Neural progenitor cell (in vitro differentiated cells): ENCODE measurements at regions not wholly inside any gene's neighbourhood (a gene's known extent, or its start where the extent isn't known, plus 50 kb on each side); places are given as distances from the start of the nearest gene placed in this dataset.

Source experiments
- DNase-seq: peaks from one replicate; pipeline ENCODE4 v3.0.0-alpha.2; 2016; ENCODE audit warnings: low spot score
- H2AFZ ChIP-seq: fragments of 200-600 bp; sonication (generic); replicated peaks from 2 replicates; pipeline ENCODE4 v1.6.1; 2016; ENCODE audit warnings: antibody characterized with exemption
- H3F3A ChIP-seq: fragments of 200-600 bp; sonication (generic); 2 replicates; pipeline ENCODE4 v1.6.1; 2016; ENCODE audit warnings: antibody characterized with exemption, low read depth
- H3K27ac ChIP-seq: fragments of 200-600 bp; sonication (generic); 2 replicates; pipeline ENCODE4 v1.5.1; 2016; ENCODE audit warnings: mild to moderate bottlenecking
- H3K27me3 ChIP-seq: fragments of 200-600 bp; sonication (generic); 2 replicates; pipeline ENCODE4 v1.6.1; 2016; ENCODE audit warnings: mild to moderate bottlenecking, moderate library complexity
- H3K36me3 ChIP-seq: fragments of 200-600 bp; sonication (generic); 2 replicates; pipeline ENCODE4 v1.5.1; 2016
- H3K4me1 ChIP-seq: fragments of 200-600 bp; sonication (generic); 2 replicates; pipeline ENCODE4 v1.6.1; 2016; ENCODE audit warnings: mixed run types
- H3K4me2 ChIP-seq: fragments of 200-600 bp; sonication (generic); 2 replicates; pipeline ENCODE4 v1.6.1; 2016
- H3K4me3 ChIP-seq: fragments of 200-600 bp; sonication (generic); 2 replicates; pipeline ENCODE4 v1.5.1; 2016
- H3K79me2 ChIP-seq: fragments of 200-600 bp; sonication (generic); 2 replicates; pipeline ENCODE4 v1.6.1; 2016; ENCODE audit warnings: low read depth
- H3K9ac ChIP-seq: fragments of 200-600 bp; sonication (generic); 2 replicates; pipeline ENCODE4 v1.6.1; 2016
- H3K9me3 ChIP-seq: fragments of 200-600 bp; sonication (generic); 2 replicates; pipeline ENCODE4 v1.5.1; 2016; ENCODE audit warnings: low read depth
- H4K20me1 ChIP-seq: fragments of 200-600 bp; sonication (generic); 2 replicates; pipeline ENCODE4 v1.6.1; 2016; ENCODE audit warnings: low read depth
- H3K27ac Mint-ChIP-seq: 3 replicates; pipeline ENCODE4 v1.8.0; 2021; ENCODE audit warnings: mixed read lengths
- H3K27me3 Mint-ChIP-seq: 2 replicates; pipeline ENCODE4 v1.8.0; 2022; ENCODE audit warnings: low read depth, mild to moderate bottlenecking, inconsistent platforms, moderate library complexity, mixed read lengths; ENCODE audit not compliant: insufficient read depth
- H3K36me3 Mint-ChIP-seq: 3 replicates; pipeline ENCODE4 v1.8.0; 2021; ENCODE audit warnings: mixed read lengths
- H3K4me1 Mint-ChIP-seq: 3 replicates; pipeline ENCODE4 v1.8.0; 2021; ENCODE audit warnings: mixed read lengths
- H3K4me3 Mint-ChIP-seq: 3 replicates; pipeline ENCODE4 v1.8.0; 2021; ENCODE audit warnings: mild to moderate bottlenecking, moderate library complexity, mixed read lengths
- H3K9me3 Mint-ChIP-seq: 3 replicates; pipeline ENCODE4 v1.8.0; 2020; ENCODE audit warnings: mixed read lengths
- EZH2 ChIP-seq: fragments of 200-600 bp; sonication (generic); IDR thresholded peaks from 2 replicates; pipeline ENCODE4 v1.6.1; 2017; ENCODE audit warnings: antibody characterized with exemption, mild to moderate bottlenecking, moderate library complexity
- EZH2phosphoT487 ChIP-seq: fragments of 200-600 bp; sonication (generic); IDR thresholded peaks from 2 replicates; pipeline ENCODE4 v1.6.1; 2017; ENCODE audit warnings: antibody characterized with exemption
- TF ChIP-seq, protein P1 (sequence below): fragments of 200-600 bp; sonication (generic); IDR thresholded peaks from 2 replicates; pipeline ENCODE4 v1.5.1; 2017; ENCODE audit warnings: antibody characterized with exemption, mild to moderate bottlenecking

- H3K27me3 Mint-ChIP-seq, result no peaks in the 10 kb centered on the region
- Histone ChIP-seq H3K4me3 (no peak overlapping the region), H3K9me3 (no peaks in the 10 kb centered on the region), H3K4me2 (peak overlapping the region; percentile 40), H3K27ac (no peak overlapping the region), H3K4me1 (peaks cover 19% of the 10 kb centered on the region), H3F3A (no peaks in the 10 kb centered on the region), H4K20me1 (no peaks in the 10 kb centered on the region), H3K36me3 (no peaks in the 10 kb centered on the region), H3K27me3 (no peaks in the 10 kb centered on the region), H3K79me2 (no peaks in the 10 kb centered on the region), H2AFZ (no peak overlapping the region), H3K9ac (no peak overlapping the region)
- H3K4me3 Mint-ChIP-seq, result no peak overlapping the region
- H3K27ac Mint-ChIP-seq, result no peak overlapping the region
- H3K9me3 Mint-ChIP-seq, result no peaks in the 10 kb centered on the region
- DNase-seq, result no peak
- peaks cover 9% of the 10 kb centered on the region for H3K4me1 Mint-ChIP-seq
- H3K36me3 Mint-ChIP-seq, result no peaks in the 10 kb centered on the region
- TF ChIP-seq, protein P1, sequence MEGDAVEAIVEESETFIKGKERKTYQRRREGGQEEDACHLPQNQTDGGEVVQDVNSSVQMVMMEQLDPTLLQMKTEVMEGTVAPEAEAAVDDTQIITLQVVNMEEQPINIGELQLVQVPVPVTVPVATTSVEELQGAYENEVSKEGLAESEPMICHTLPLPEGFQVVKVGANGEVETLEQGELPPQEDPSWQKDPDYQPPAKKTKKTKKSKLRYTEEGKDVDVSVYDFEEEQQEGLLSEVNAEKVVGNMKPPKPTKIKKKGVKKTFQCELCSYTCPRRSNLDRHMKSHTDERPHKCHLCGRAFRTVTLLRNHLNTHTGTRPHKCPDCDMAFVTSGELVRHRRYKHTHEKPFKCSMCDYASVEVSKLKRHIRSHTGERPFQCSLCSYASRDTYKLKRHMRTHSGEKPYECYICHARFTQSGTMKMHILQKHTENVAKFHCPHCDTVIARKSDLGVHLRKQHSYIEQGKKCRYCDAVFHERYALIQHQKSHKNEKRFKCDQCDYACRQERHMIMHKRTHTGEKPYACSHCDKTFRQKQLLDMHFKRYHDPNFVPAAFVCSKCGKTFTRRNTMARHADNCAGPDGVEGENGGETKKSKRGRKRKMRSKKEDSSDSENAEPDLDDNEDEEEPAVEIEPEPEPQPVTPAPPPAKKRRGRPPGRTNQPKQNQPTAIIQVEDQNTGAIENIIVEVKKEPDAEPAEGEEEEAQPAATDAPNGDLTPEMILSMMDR, result no peak
- TF ChIP-seq EZH2 (no peak), EZH2phosphoT487 (no peak)
Measured at GRCh38 chr2:221715523-221716247, 143.6 kb upstream of the EPHA4 start.

- no peak for DNase-seq
- H3K4me1 ChIP-seq, result peaks cover 15% of the 10 kb centered on the region
- H3F3A ChIP-seq, result no peaks in the 10 kb centered on the region
- no peaks in the 10 kb centered on the region for H4K20me1 ChIP-seq
- H2AFZ ChIP-seq, result no peak overlapping the region
- H3K4me3 ChIP-seq, result no peak overlapping the region
- no peaks in the 10 kb centered on the region for H3K36me3 ChIP-seq
- no peak overlapping the region for H3K4me3 Mint-ChIP-seq
- H3K27ac Mint-ChIP-seq, result no peak overlapping the region
- H3K27ac ChIP-seq, result no peak overlapping the region
- no peaks in the 10 kb centered on the region for H3K9me3 ChIP-seq
- H3K4me2 ChIP-seq, result no peak overlapping the region
- H3K79me2 ChIP-seq, result no peaks in the 10 kb centered on the region
- no peaks in the 10 kb centered on the region for H3K27me3 ChIP-seq
- H3K36me3 Mint-ChIP-seq, result no peaks in the 10 kb centered on the region
- H3K27me3 Mint-ChIP-seq, result peaks cover 2% of the 10 kb centered on the region
- H3K9ac ChIP-seq, result no peak overlapping the region
- no peaks in the 10 kb centered on the region for H3K9me3 Mint-ChIP-seq
- no peak for TF ChIP-seq EZH2phosphoT487
- no peak for TF ChIP-seq EZH2
- TF ChIP-seq, protein P1, result no peak
- peaks cover 4% of the 10 kb centered on the region for H3K4me1 Mint-ChIP-seq
Measured at GRCh38 chr2:221710744-221711143, 138.6 kb upstream of the EPHA4 start.

DNA sequence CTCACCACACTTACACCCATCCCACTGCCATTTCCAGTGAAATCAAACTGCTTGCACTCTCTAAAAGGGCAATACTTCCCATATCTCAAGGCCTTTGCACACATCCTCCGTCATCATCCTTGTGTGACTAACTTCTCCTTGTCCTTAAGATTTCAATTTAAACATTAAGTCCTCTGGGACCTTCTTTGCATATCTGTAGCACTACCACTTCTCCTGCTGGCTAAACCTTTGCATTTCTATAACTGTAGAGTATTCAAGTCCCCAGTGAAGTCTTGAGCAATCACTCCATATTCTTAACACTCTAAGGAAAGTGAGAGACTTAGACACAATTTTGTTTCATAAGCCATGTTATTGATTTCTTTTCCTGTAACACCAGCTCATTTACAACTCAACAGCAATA lies 136.8 kb upstream of the EPHA4 start:
- Histone ChIP-seq H3K9me3 (no peaks in the 10 kb centered on the region), H3K79me2 (no peaks in the 10 kb centered on the region), H2AFZ (peak overlapping the region; percentile 28), H3F3A (no peaks in the 10 kb centered on the region), H3K36me3 (no peaks in the 10 kb centered on the region), H3K4me2 (no peak overlapping the region), H4K20me1 (no peaks in the 10 kb centered on the region), H3K4me3 (no peak overlapping the region), H3K4me1 (peaks cover 5% of the 10 kb centered on the region), H3K27me3 (no peaks in the 10 kb centered on the region), H3K27ac (no peak overlapping the region), H3K9ac (no peak overlapping the region)
- no peak overlapping the region for H3K4me3 Mint-ChIP-seq
- H3K4me1 Mint-ChIP-seq, result peaks cover 8% of the 10 kb centered on the region
- TF ChIP-seq, protein P1, result no peak
- TF ChIP-seq EZH2phosphoT487, result no peak
- no peaks in the 10 kb centered on the region for H3K36me3 Mint-ChIP-seq
- no peak for DNase-seq
- H3K27me3 Mint-ChIP-seq, result peaks cover 4% of the 10 kb centered on the region
- no peak overlapping the region for H3K27ac Mint-ChIP-seq
- H3K9me3 Mint-ChIP-seq, result no peaks in the 10 kb centered on the region
